HEK293 (cell line): ENCODE measurements at regions not wholly inside any gene's neighbourhood (a gene's known extent, or its start where the extent isn't known, plus 50 kb on each side); places are given as distances from the start of the nearest gene placed in this dataset.

Source experiments
- GFI1B ChIP-seq: fragments of 450-650 bp; formaldehyde crosslinking; IDR thresholded peaks from 2 replicates; pipeline ENCODE4 v1.5.1; 2016; ENCODE audit warnings: missing biosample characterization, missing genetic modification characterization
- GLIS2 ChIP-seq: fragments of 450-650 bp; formaldehyde crosslinking; IDR thresholded peaks from 2 replicates; pipeline ENCODE4 v1.5.1; 2016; ENCODE audit warnings: missing biosample characterization, missing genetic modification characterization
- KLF1 ChIP-seq: fragments of 450-650 bp; formaldehyde crosslinking; IDR thresholded peaks from 2 replicates; pipeline ENCODE4 v1.5.1; 2016; ENCODE audit warnings: missing biosample characterization, missing genetic modification characterization
- MEIS1 ChIP-seq: sonication (generic); formaldehyde crosslinking; IDR thresholded peaks from 2 replicates; pipeline ENCODE4 v1.8.1; 2022; ENCODE audit warnings: missing genetic modification reagents, mild to moderate bottlenecking, borderline replicate concordance
- MZF1 ChIP-seq: fragments of 450-650 bp; formaldehyde crosslinking; IDR thresholded peaks from 2 replicates; pipeline ENCODE4 v1.5.1; 2017; ENCODE audit warnings: missing biosample characterization, missing genetic modification characterization, borderline replicate concordance
- PATZ1 ChIP-seq: fragments of 450-650 bp; formaldehyde crosslinking; IDR thresholded peaks from 2 replicates; pipeline ENCODE4 v1.5.1; 2016; ENCODE audit warnings: missing biosample characterization, missing genetic modification characterization
- PRDM10 ChIP-seq: fragments of 450-650 bp; formaldehyde crosslinking; IDR thresholded peaks from 2 replicates; pipeline ENCODE4 v1.5.1; 2016; ENCODE audit warnings: missing biosample characterization, missing genetic modification characterization
- REST ChIP-seq: fragments of 450-650 bp; formaldehyde crosslinking; IDR thresholded peaks from 2 replicates; pipeline ENCODE4 v1.5.1; 2016; ENCODE audit warnings: missing biosample characterization, missing genetic modification characterization
- SP2 ChIP-seq: fragments of 450-650 bp; formaldehyde crosslinking; IDR thresholded peaks from 2 replicates; pipeline ENCODE4 v1.5.1; 2016; ENCODE audit warnings: missing biosample characterization, missing genetic modification characterization
- ZBTB1 ChIP-seq: fragments of 450-650 bp; formaldehyde crosslinking; IDR thresholded peaks from 2 replicates; pipeline ENCODE4 v1.5.1; 2016; ENCODE audit warnings: missing biosample characterization, missing genetic modification characterization
- ZBTB17 ChIP-seq: fragments of 450-650 bp; formaldehyde crosslinking; IDR thresholded peaks from 2 replicates; pipeline ENCODE4 v1.5.1; 2016; ENCODE audit warnings: missing biosample characterization, missing genetic modification characterization
- ZBTB20 ChIP-seq: fragments of 450-650 bp; formaldehyde crosslinking; IDR thresholded peaks from 2 replicates; pipeline ENCODE4 v1.5.1; 2016; ENCODE audit warnings: missing biosample characterization, missing genetic modification characterization
- ZBTB6 ChIP-seq: fragments of 450-650 bp; formaldehyde crosslinking; IDR thresholded peaks from 2 replicates; pipeline ENCODE4 v1.5.1; 2017; ENCODE audit warnings: missing biosample characterization, missing genetic modification characterization
- ZFP69B ChIP-seq: fragments of 450-650 bp; formaldehyde crosslinking; IDR thresholded peaks from 2 replicates; pipeline ENCODE4 v1.5.1; 2016; ENCODE audit warnings: missing biosample characterization, missing genetic modification characterization
- ZIC2 ChIP-seq: fragments of 450-650 bp; formaldehyde crosslinking; IDR thresholded peaks from 2 replicates; pipeline ENCODE4 v1.5.1; 2016; ENCODE audit warnings: missing biosample characterization, missing genetic modification characterization
- ZNF112 ChIP-seq: fragments of 450-650 bp; formaldehyde crosslinking; IDR thresholded peaks from 2 replicates; pipeline ENCODE4 v1.5.0; 2017; ENCODE audit warnings: missing biosample characterization, missing genetic modification characterization
- ZNF121 ChIP-seq: fragments of 450-650 bp; formaldehyde crosslinking; IDR thresholded peaks from 2 replicates; pipeline ENCODE4 v1.5.1; 2016; ENCODE audit warnings: missing biosample characterization, missing genetic modification characterization
- ZNF2 ChIP-seq: fragments of 450-650 bp; formaldehyde crosslinking; IDR thresholded peaks from 2 replicates; pipeline ENCODE4 v1.5.1; 2016; ENCODE audit warnings: missing biosample characterization, missing genetic modification characterization
- ZNF223 ChIP-seq: fragments of 450-650 bp; formaldehyde crosslinking; IDR thresholded peaks from 2 replicates; pipeline ENCODE4 v1.5.1; 2016; ENCODE audit warnings: missing biosample characterization, missing genetic modification characterization
- ZNF335 ChIP-seq: fragments of 450-650 bp; formaldehyde crosslinking; conservative IDR thresholded peaks from 2 replicates; pipeline ENCODE4 v1.5.1; 2016; ENCODE audit warnings: missing biosample characterization, missing genetic modification characterization
- ZNF341 ChIP-seq: fragments of 450-650 bp; formaldehyde crosslinking; IDR thresholded peaks from 2 replicates; pipeline ENCODE4; 2016; ENCODE audit warnings: low read depth, missing biosample characterization, missing genetic modification characterization
- ZNF350 ChIP-seq: fragments of 450-650 bp; formaldehyde crosslinking; IDR thresholded peaks from 2 replicates; pipeline ENCODE4 v1.5.0; 2017; ENCODE audit warnings: missing biosample characterization, mild to moderate bottlenecking, missing genetic modification characterization
- ZNF433 ChIP-seq: fragments of 450-650 bp; formaldehyde crosslinking; IDR thresholded peaks from 2 replicates; pipeline ENCODE4 v1.5.1; 2016; ENCODE audit warnings: missing biosample characterization, missing genetic modification characterization, low read depth
- ZNF473 ChIP-seq: fragments of 450-650 bp; formaldehyde crosslinking; IDR thresholded peaks from 2 replicates; pipeline ENCODE4 v1.5.1; 2017; ENCODE audit warnings: missing biosample characterization, missing genetic modification characterization
- ZNF596 ChIP-seq: fragments of 450-650 bp; IDR thresholded peaks from 2 replicates; pipeline ENCODE4 v1.5.0; 2018; ENCODE audit warnings: missing biosample characterization, mild to moderate bottlenecking, missing genetic modification characterization, moderate library complexity
- ZNF660 ChIP-seq: fragments of 450-650 bp; IDR thresholded peaks from 2 replicates; pipeline ENCODE4 v1.5.1; 2018; ENCODE audit warnings: missing biosample characterization, mild to moderate bottlenecking, missing genetic modification characterization
- ZNF776 ChIP-seq: fragments of 450-650 bp; formaldehyde crosslinking; IDR thresholded peaks from 2 replicates; pipeline ENCODE4 v1.5.0; 2017; ENCODE audit warnings: missing biosample characterization, missing genetic modification characterization, borderline replicate concordance
- ZSCAN16 ChIP-seq: fragments of 450-650 bp; formaldehyde crosslinking; IDR thresholded peaks from 2 replicates; pipeline ENCODE4 v1.5.1; 2016; ENCODE audit warnings: missing biosample characterization, missing genetic modification characterization
- ZSCAN23 ChIP-seq: fragments of 450-650 bp; formaldehyde crosslinking; IDR thresholded peaks from 2 replicates; pipeline ENCODE4 v1.5.1; 2016; ENCODE audit warnings: missing biosample characterization, missing genetic modification characterization
- ZSCAN30 ChIP-seq: fragments of 450-650 bp; IDR thresholded peaks from 2 replicates; pipeline ENCODE4 v1.5.1; 2018; ENCODE audit warnings: missing biosample characterization, mild to moderate bottlenecking, missing genetic modification characterization, moderate library complexity

GRCh38 chr15:69593981-69594966, 141.7 kb downstream of the RPLP1 start (continued):
- TF ChIP-seq ZNF121 (tag by site-specific recombination), result no peak
- TF ChIP-seq MZF1 (tag by site-specific recombination), result peak; percentile 33; the same call in 1 of the 2 replicates
- TF ChIP-seq ZNF2 (tag by site-specific recombination), result no peak
- peak; percentile 62 for TF ChIP-seq PRDM10 (tag by site-specific recombination)
- no peak for TF ChIP-seq ZNF776 (tag by site-specific recombination)
- no peak for TF ChIP-seq ZNF433 (tag by site-specific recombination)
- no peak for TF ChIP-seq GFI1B
- TF ChIP-seq SP2 (tag by site-specific recombination), result peak; percentile 41
- TF ChIP-seq ZNF596 (tag by site-specific recombination), result 0 out of 2 replicates have a peak, but pooled peaks have one; percentile 44
- TF ChIP-seq ZSCAN16 (tag by site-specific recombination), result peak; percentile 18; the same call in 1 of the 2 replicates
- TF ChIP-seq GLIS2 (tag by site-specific recombination), result peak; percentile 83
- no peak for TF ChIP-seq ZNF223
- TF ChIP-seq REST, result no peak
- TF ChIP-seq ZFP69B, result peak; percentile 60; the same call in 1 of the 2 replicates
- no peak for TF ChIP-seq ZNF350 (tag by site-specific recombination)
- TF ChIP-seq ZNF473 (tag by site-specific recombination), result no peak
- peak; percentile 38; the same call in 1 of the 2 replicates for TF ChIP-seq ZBTB17 (tag by site-specific recombination)
- no peak for TF ChIP-seq ZNF660
- TF ChIP-seq ZIC2 (tag by site-specific recombination), result peak; percentile 100
- TF ChIP-seq MEIS1, result no peak
- TF ChIP-seq ZNF112 (tag by site-specific recombination), result no peak
- TF ChIP-seq ZNF335 (tag by site-specific recombination), result 0 out of 2 replicates have a peak, but pooled peaks have one; percentile 8
- TF ChIP-seq ZBTB20, result peak; percentile 41; the same call in 1 of the 2 replicates
- TF ChIP-seq ZBTB6 (tag by site-specific recombination), result peak; percentile 64; the same call in 1 of the 2 replicates
- TF ChIP-seq ZBTB1 (tag by site-specific recombination), result no peak
- TF ChIP-seq ZSCAN30 (tag by site-specific recombination), result peak; percentile 95
- peak; percentile 74 for TF ChIP-seq KLF1 (tag by site-specific recombination)
- peak; percentile 99 for TF ChIP-seq ZNF341 (tag by site-specific recombination)
- TF ChIP-seq ZSCAN23, result no peak
- TF ChIP-seq PATZ1 (tag by site-specific recombination), result peak; percentile 96
